ENCODE measurements at regions not wholly inside any gene's neighbourhood (a gene's known extent, or its start where the extent isn't known, plus 50 kb on each side); places are given as distances from the start of the nearest gene placed in this dataset.

- no peak for TF ChIP-seq EZH2 (IDR thresholded peaks at IDR 0.05; ENCODE audit: insufficient read depth, low read length)
- TF ChIP-seq, protein P1, sequence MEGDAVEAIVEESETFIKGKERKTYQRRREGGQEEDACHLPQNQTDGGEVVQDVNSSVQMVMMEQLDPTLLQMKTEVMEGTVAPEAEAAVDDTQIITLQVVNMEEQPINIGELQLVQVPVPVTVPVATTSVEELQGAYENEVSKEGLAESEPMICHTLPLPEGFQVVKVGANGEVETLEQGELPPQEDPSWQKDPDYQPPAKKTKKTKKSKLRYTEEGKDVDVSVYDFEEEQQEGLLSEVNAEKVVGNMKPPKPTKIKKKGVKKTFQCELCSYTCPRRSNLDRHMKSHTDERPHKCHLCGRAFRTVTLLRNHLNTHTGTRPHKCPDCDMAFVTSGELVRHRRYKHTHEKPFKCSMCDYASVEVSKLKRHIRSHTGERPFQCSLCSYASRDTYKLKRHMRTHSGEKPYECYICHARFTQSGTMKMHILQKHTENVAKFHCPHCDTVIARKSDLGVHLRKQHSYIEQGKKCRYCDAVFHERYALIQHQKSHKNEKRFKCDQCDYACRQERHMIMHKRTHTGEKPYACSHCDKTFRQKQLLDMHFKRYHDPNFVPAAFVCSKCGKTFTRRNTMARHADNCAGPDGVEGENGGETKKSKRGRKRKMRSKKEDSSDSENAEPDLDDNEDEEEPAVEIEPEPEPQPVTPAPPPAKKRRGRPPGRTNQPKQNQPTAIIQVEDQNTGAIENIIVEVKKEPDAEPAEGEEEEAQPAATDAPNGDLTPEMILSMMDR (IDR thresholded peaks at IDR 0.05; ENCODE audit: insufficient read depth, low read depth, low read length) = no peak
Observed at GRCh38 chr3:160150525-160150924, 74.7 kb upstream of the C3orf80 start.

All from astrocyte (in vitro differentiated cells and primary cell).